Endodermal cell (in vitro differentiated cells): ENCODE measurements at regions not wholly inside any gene's neighbourhood (a gene's known extent, or its start where the extent isn't known, plus 50 kb on each side); places are given as distances from the start of the nearest gene placed in this dataset.

ENCODE experiments used
- DNase-seq: peaks from one replicate; pipeline ENCODE4 v3.0.0-alpha.2; 2017
- H3K27ac ChIP-seq: 2 replicates; pipeline ENCODE4 v1.5.1; 2013; ENCODE audit warnings: mild to moderate bottlenecking, low read depth, low read length, moderate library complexity
- H3K27me3 ChIP-seq: 2 replicates; pipeline ENCODE4 v1.6.1; 2013; ENCODE audit warnings: mild to moderate bottlenecking, low read length, moderate library complexity; ENCODE audit not compliant: insufficient read depth, control insufficient read depth, poor library complexity, severe bottlenecking
- H3K36me3 ChIP-seq: 2 replicates; pipeline ENCODE4 v1.7.0; 2013; ENCODE audit warnings: mild to moderate bottlenecking, low read length, moderate library complexity; ENCODE audit not compliant: control insufficient read depth, insufficient read depth
- H3K4me1 ChIP-seq: one replicate; pipeline ENCODE4 v1.7.0; 2013; ENCODE audit warnings: low read length; ENCODE audit not compliant: control insufficient read depth, insufficient read depth
- H3K4me3 ChIP-seq: 2 replicates; pipeline ENCODE4 v1.5.1; 2013; ENCODE audit warnings: mild to moderate bottlenecking, low read length, moderate library complexity
- H3K9ac ChIP-seq: 2 replicates; pipeline ENCODE4 v1.6.1; 2013; ENCODE audit warnings: mild to moderate bottlenecking, low read length, moderate library complexity; ENCODE audit not compliant: poor library complexity, severe bottlenecking; ENCODE audit errors: extremely low read depth
- H3K9me3 ChIP-seq: 2 replicates; pipeline ENCODE4 v1.6.1; 2013; ENCODE audit warnings: mild to moderate bottlenecking, low read length, moderate library complexity; ENCODE audit not compliant: control insufficient read depth
- H3K27ac Mint-ChIP-seq: 2 replicates; pipeline ENCODE4 v1.8.0; 2020; ENCODE audit warnings: mixed read lengths
- H3K27me3 Mint-ChIP-seq: 2 replicates; pipeline ENCODE4 v1.8.0; 2021; ENCODE audit warnings: mild to moderate bottlenecking, mixed read lengths; ENCODE audit not compliant: insufficient read depth
- H3K36me3 Mint-ChIP-seq: 2 replicates; pipeline ENCODE4 v1.8.0; 2020; ENCODE audit warnings: low read depth, mixed read lengths
- H3K4me1 Mint-ChIP-seq: 2 replicates; pipeline ENCODE4 v1.8.0; 2020; ENCODE audit warnings: mixed read lengths
- H3K4me3 Mint-ChIP-seq: 2 replicates; pipeline ENCODE4 v1.8.0; 2020; ENCODE audit warnings: mild to moderate bottlenecking, moderate library complexity, mixed read lengths
- H3K9me3 Mint-ChIP-seq: 2 replicates; pipeline ENCODE4 v1.8.0; 2020; ENCODE audit warnings: mild to moderate bottlenecking, mixed read lengths
- WGBS, 2 experiments: methylation state at CpG; one replicate each; pipeline versions ENCODE4 v1.1.5 to v1.1.7; 2013; ENCODE audit warnings: missing lambda C conversion rate in 2 of 2, mixed read lengths in 1 of 2; ENCODE audit not compliant: insufficient coverage in 1 of 2, insufficient read length in 1 of 2; 5-methylcytosine and 5-hydroxymethylcytosine counted together
- TF ChIP-seq, protein P1 (sequence below): fragments of 200-600 bp; sonication (generic); conservative IDR thresholded peaks from 2 replicates; pipeline ENCODE4 v1.5.0; 2021; ENCODE audit warnings: antibody characterized with exemption, mild to moderate bottlenecking

DNA sequence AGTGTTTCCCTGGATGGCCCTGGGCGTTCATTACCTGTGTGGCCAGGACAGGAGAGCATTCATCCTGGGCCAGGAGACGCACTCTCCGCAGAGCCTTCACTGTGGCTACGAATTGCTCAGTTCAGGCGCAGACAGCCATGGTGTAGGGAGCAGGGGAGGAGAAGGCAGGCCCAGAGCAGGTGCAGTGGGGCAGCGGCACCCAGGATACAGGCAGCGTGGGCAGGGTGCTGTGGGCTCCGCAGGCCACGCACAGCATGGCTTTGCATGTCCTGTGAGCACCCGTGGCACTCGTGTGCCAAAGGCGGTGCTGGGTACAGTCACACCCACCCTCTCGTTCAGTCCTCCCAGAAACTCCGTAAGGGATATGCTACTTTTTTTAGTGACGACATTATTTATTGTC, 124.2 kb upstream of the B3GAT1 start:
- 94 to 96% methylated on average over 12 to 15 of the region's 15 CpGs for WGBS, 2 experiments
- no peak for DNase-seq
- no peak overlapping the region for H3K27ac ChIP-seq
- H3K4me1 ChIP-seq, result no peaks in the 10 kb centered on the region
- H3K36me3 ChIP-seq, result no peaks in the 10 kb centered on the region
- no peaks in the 10 kb centered on the region for H3K36me3 Mint-ChIP-seq
- H3K27ac Mint-ChIP-seq, result no peak overlapping the region
- H3K4me3 Mint-ChIP-seq, result no peak overlapping the region
- TF ChIP-seq, protein P1, sequence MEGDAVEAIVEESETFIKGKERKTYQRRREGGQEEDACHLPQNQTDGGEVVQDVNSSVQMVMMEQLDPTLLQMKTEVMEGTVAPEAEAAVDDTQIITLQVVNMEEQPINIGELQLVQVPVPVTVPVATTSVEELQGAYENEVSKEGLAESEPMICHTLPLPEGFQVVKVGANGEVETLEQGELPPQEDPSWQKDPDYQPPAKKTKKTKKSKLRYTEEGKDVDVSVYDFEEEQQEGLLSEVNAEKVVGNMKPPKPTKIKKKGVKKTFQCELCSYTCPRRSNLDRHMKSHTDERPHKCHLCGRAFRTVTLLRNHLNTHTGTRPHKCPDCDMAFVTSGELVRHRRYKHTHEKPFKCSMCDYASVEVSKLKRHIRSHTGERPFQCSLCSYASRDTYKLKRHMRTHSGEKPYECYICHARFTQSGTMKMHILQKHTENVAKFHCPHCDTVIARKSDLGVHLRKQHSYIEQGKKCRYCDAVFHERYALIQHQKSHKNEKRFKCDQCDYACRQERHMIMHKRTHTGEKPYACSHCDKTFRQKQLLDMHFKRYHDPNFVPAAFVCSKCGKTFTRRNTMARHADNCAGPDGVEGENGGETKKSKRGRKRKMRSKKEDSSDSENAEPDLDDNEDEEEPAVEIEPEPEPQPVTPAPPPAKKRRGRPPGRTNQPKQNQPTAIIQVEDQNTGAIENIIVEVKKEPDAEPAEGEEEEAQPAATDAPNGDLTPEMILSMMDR, result no peak
- peaks cover 53% of the 10 kb centered on the region for H3K27me3 ChIP-seq
- H3K9me3 Mint-ChIP-seq, result peaks cover 2% of the 10 kb centered on the region
- H3K4me1 Mint-ChIP-seq, result no peaks in the 10 kb centered on the region
- peaks cover 44% of the 10 kb centered on the region for H3K27me3 Mint-ChIP-seq
- H3K9ac ChIP-seq, result no peak overlapping the region
- H3K4me3 ChIP-seq, result no peak overlapping the region
- H3K9me3 ChIP-seq, result no peaks in the 10 kb centered on the region

DNA sequence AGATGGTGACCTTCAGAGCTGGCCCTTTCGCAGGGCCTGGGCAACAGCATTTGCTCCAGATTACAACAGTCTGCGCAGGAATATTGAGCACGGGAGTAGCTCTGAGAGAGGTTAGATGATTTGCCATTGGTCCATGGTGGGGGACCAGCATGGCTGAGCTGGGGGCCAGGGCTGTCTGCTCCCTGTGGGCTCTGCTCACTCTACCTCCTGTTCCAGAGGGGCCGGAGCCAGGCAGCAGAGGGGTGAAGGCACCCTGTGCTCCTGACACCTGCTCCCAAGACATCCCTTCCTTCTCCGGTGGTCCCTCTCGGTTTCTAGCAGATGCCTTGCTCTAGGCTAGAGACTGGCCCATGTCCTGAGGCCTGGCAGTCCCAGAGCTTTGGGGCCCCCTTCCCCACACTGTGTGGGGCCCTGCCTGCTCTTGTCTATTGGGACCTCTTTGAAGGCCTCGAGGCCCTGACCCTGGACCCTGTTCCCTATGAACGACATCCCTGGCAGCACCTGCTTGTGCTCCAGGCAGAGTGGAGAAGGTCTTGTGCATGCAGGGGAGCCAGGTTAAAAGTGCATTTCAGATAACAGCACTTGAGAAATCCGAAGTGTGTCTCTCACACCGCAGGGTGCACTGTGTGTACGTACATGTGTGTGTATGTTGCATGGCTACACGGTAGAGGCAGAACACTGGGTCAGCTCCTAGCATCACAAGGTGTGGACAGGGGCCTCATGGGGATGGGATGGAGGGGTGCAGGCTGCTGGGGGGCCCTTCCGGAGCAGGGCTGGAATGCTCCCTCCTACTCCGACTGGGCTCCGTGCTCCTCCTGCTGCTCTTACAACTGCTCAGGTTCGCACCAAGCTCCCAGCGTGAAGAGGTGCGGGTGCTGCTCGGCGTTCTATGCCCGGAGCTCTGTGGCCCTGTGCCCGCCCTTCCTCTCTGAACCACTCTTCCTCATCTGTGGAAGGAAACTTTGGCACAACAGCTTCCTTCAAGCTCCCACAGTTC, 123.3 kb upstream of the B3GAT1 start:
- peaks cover 51% of the 10 kb centered on the region for H3K27me3 Mint-ChIP-seq
- H3K27ac ChIP-seq, result no peak overlapping the region

DNA sequence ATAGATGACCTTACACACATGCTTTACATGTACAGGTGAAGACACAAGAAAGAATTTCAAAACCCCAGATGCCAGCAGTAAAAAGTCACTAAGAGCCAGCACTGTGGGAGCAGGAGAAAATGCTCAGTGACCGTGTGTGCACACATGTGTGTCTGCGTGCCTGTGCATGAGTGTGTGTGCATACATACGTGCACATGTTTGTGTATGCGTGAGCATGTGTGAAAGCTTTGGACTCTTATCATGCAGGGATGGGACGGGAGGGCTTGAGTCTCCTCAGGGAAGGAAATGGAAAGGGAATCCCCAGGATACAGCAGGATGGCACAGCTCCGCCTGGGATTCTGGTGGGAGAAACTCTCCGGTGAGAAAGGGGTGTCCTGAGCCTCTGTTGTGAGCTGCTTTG, 121.5 kb upstream of the B3GAT1 start:
- TF ChIP-seq, protein P1, result no peak
- no peak for DNase-seq
- no peaks in the 10 kb centered on the region for H3K9me3 Mint-ChIP-seq
- Histone ChIP-seq H3K27me3 (peaks cover 75% of the 10 kb centered on the region), H3K36me3 (no peaks in the 10 kb centered on the region), H3K27ac (no peak overlapping the region), H3K9ac (no peak overlapping the region), H3K4me1 (no peaks in the 10 kb centered on the region), H3K9me3 (no peaks in the 10 kb centered on the region), H3K4me3 (no peak overlapping the region)
- 91 to 96% methylated on average over 7 of the region's 7 CpGs for WGBS, 2 experiments
- no peaks in the 10 kb centered on the region for H3K36me3 Mint-ChIP-seq
- no peak overlapping the region for H3K4me3 Mint-ChIP-seq
- no peaks in the 10 kb centered on the region for H3K4me1 Mint-ChIP-seq
- H3K27me3 Mint-ChIP-seq, result peaks cover 56% of the 10 kb centered on the region
- H3K27ac Mint-ChIP-seq, result no peak overlapping the region

More for the DNA sequence above, 123.3 kb upstream of the B3GAT1 start:
- peak; percentile 26 for DNase-seq
- no peaks in the 10 kb centered on the region for H3K36me3 ChIP-seq
- Mint-ChIP-seq H3K27ac (no peak overlapping the region), H3K4me3 (no peak overlapping the region), H3K36me3 (no peaks in the 10 kb centered on the region), H3K4me1 (no peaks in the 10 kb centered on the region), H3K9me3 (no peaks in the 10 kb centered on the region)
- H3K27me3 ChIP-seq, result peaks cover 61% of the 10 kb centered on the region
- no peak overlapping the region for H3K4me3 ChIP-seq
- no peaks in the 10 kb centered on the region for H3K4me1 ChIP-seq
- H3K9ac ChIP-seq, result no peak overlapping the region
- 92 to 93% methylated on average over 16 to 22 of the region's 22 CpGs for WGBS, 2 experiments
- no peaks in the 10 kb centered on the region for H3K9me3 ChIP-seq
- TF ChIP-seq, protein P1, result no peak
